Stimulated activated CD4-positive, alpha-beta T cell treated with anti-CD3 and anti-CD28 coated beads, TNF-alpha, amount 100 ng/mL, for 24 hours (primary cell): ENCODE measurements at regions not wholly inside any gene's neighbourhood (a gene's known extent, or its start where the extent isn't known, plus 50 kb on each side); places are given as distances from the start of the nearest gene placed in this dataset.

Experiments used
- DNase-seq, 3 experiments: peaks; one replicate each; pipeline ENCODE4 v3.0.0-alpha.2; 2020; ENCODE audit warnings: low read depth in 3 of 3

- DNase-seq = no peak
These were observed 1358.4 kb upstream of the ADGRL3 start for GRCh38 chr4:59841698-59842097.

GRCh38 chr4:59848457-59848856 lies 1351.7 kb upstream of the ADGRL3 start:
- no peak for DNase-seq

- no peak for DNase-seq
These were observed 1344.3 kb upstream of the ADGRL3 start for GRCh38 chr4:59855630-59856352.

GRCh38 chr4:59869056-59869455 lies 1331.1 kb upstream of the ADGRL3 start:
- DNase-seq = no peak

GRCh38 chr4:59869559-59869958 lies 1330.6 kb upstream of the ADGRL3 start:
- DNase-seq = no peak

- no peak for DNase-seq
These were observed 1318.5 kb upstream of the ADGRL3 start for GRCh38 chr4:59881632-59882031.

GRCh38 chr4:59904331-59904730 lies 1295.8 kb upstream of the ADGRL3 start:
- DNase-seq = no peak

- no peak for DNase-seq
These were observed 1279.7 kb upstream of the ADGRL3 start for GRCh38 chr4:59920416-59920815.

GRCh38 chr4:59925290-59925689 lies 1274.8 kb upstream of the ADGRL3 start:
- no peak for DNase-seq

GRCh38 chr4:59936566-59936965 lies 1263.6 kb upstream of the ADGRL3 start:
- no peak for DNase-seq

GRCh38 chr4:59938166-59938565 lies 1262.0 kb upstream of the ADGRL3 start:
- no peak for DNase-seq

- DNase-seq = no peak
These were observed 1254.8 kb upstream of the ADGRL3 start for GRCh38 chr4:59945277-59945676.

GRCh38 chr4:59945716-59946115 lies 1254.4 kb upstream of the ADGRL3 start:
- no peak for DNase-seq

GRCh38 chr4:59956366-59956765 lies 1243.8 kb upstream of the ADGRL3 start:
- no peak for DNase-seq

- no peak for DNase-seq
These were observed 1240.0 kb upstream of the ADGRL3 start for GRCh38 chr4:59960143-59960542.

GRCh38 chr4:59966758-59967157 lies 1233.4 kb upstream of the ADGRL3 start:
- no peak for DNase-seq

- DNase-seq = no peak
These were observed 1231.3 kb upstream of the ADGRL3 start for GRCh38 chr4:59968796-59969195.

- no peak for DNase-seq
These were observed 1230.2 kb upstream of the ADGRL3 start for GRCh38 chr4:59969909-59970308.

- DNase-seq = no peak
These were observed 1228.2 kb upstream of the ADGRL3 start for GRCh38 chr4:59971952-59972351.

- no peak for DNase-seq
These were observed 1226.6 kb upstream of the ADGRL3 start for GRCh38 chr4:59973492-59973891.

- no peak for DNase-seq
These were observed 1221.1 kb upstream of the ADGRL3 start for GRCh38 chr4:59979061-59979460.

- DNase-seq = no peak
These were observed 1216.3 kb upstream of the ADGRL3 start for GRCh38 chr4:59983852-59984251.

- DNase-seq = no peak
These were observed 1212.8 kb upstream of the ADGRL3 start for GRCh38 chr4:59987289-59987688.

- DNase-seq = no peak
These were observed 1206.0 kb upstream of the ADGRL3 start for GRCh38 chr4:59994118-59994517.
